PC-3 (cell line): ENCODE measurements at regions not wholly inside any gene's neighbourhood (a gene's known extent, or its start where the extent isn't known, plus 50 kb on each side); places are given as distances from the start of the nearest gene placed in this dataset.

Experiments used
- EZH2 ChIP-seq: fragments of 300-600 bp; sonication (generic); IDR thresholded peaks from one replicate; pipeline ENCODE4 v1.6.1; 2017; ENCODE audit warnings: antibody characterized with exemption, mild to moderate bottlenecking, low read length; ENCODE audit not compliant: unreplicated experiment
- TF ChIP-seq, protein P1 (sequence below): fragments of 300-600 bp; sonication (generic); conservative IDR thresholded peaks from 2 replicates; pipeline ENCODE4 v1.5.1; 2017; ENCODE audit warnings: antibody characterized with exemption, low read depth, mild to moderate bottlenecking, low read length

DNA sequence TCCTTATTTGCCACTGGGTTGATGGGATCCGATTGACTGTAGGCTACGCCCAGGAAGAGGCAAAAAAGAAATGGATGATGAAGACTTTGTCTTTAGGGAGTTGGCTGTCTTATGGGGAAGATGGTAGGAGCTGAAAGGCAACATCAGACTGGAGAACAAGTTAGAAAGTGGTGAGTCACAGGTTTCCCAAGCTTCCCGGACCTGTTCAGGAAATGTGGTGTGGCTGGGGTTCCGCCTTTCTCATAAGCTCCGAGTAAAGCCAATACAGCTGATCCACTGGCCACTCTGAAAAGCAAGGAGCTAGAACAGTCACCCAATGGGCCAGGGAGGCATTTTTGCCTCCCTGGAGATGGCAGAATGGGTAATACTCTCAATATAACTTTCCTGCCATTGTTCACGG lies 194.5 kb downstream of the SNX19 start:
- TF ChIP-seq, protein P1, sequence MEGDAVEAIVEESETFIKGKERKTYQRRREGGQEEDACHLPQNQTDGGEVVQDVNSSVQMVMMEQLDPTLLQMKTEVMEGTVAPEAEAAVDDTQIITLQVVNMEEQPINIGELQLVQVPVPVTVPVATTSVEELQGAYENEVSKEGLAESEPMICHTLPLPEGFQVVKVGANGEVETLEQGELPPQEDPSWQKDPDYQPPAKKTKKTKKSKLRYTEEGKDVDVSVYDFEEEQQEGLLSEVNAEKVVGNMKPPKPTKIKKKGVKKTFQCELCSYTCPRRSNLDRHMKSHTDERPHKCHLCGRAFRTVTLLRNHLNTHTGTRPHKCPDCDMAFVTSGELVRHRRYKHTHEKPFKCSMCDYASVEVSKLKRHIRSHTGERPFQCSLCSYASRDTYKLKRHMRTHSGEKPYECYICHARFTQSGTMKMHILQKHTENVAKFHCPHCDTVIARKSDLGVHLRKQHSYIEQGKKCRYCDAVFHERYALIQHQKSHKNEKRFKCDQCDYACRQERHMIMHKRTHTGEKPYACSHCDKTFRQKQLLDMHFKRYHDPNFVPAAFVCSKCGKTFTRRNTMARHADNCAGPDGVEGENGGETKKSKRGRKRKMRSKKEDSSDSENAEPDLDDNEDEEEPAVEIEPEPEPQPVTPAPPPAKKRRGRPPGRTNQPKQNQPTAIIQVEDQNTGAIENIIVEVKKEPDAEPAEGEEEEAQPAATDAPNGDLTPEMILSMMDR: no peak
- no peak for TF ChIP-seq EZH2
